ENCODE measurements at regions not wholly inside any gene's neighbourhood (a gene's known extent, or its start where the extent isn't known, plus 50 kb on each side); places are given as distances from the start of the nearest gene placed in this dataset.

DNA sequence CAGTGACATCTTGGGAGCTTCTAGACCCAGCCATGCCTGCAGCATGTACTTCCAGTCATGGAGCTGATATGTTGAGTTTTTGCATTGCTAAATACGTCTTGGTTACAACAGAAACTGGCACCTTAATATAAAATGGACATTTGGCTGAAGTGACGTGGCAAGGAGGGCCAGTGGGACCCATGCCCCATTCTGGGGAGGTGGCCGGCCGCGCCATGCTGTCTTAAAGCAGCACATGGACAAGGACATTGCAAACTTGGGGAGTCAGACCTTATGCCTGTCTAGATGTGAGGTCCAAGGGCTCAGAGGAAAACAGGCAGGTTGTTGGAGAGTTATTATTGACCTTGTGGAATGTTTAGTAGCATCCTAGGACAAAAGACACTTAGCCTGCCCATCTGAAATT, 588.0 kb upstream of the CDH4 start:
- Histone ChIP-seq H3K36me3 (ENCODE audit: control insufficient read depth, insufficient read depth, low read length) (no peaks in the 10 kb centered on the region), H3K4me3 (ENCODE audit: insufficient read depth, low read depth, low read length, poor library complexity, severe bottlenecking) (no peak overlapping the region), H3K9me3 (ENCODE audit: control insufficient read depth, low read length) (no peaks in the 10 kb centered on the region), H3K4me1 (ENCODE audit: control insufficient read depth, insufficient read depth, low read length, poor library complexity, severe bottlenecking) (no peaks in the 10 kb centered on the region), H3K27ac (ENCODE audit: insufficient read depth, low read length, poor library complexity, severe bottlenecking) (no peak overlapping the region), H3K27me3 (replicated peaks; ENCODE audit: control insufficient read depth, insufficient read depth, low read length, poor library complexity, severe bottlenecking) (no peaks in the 10 kb centered on the region)
- DNase-seq: no peak

DNA sequence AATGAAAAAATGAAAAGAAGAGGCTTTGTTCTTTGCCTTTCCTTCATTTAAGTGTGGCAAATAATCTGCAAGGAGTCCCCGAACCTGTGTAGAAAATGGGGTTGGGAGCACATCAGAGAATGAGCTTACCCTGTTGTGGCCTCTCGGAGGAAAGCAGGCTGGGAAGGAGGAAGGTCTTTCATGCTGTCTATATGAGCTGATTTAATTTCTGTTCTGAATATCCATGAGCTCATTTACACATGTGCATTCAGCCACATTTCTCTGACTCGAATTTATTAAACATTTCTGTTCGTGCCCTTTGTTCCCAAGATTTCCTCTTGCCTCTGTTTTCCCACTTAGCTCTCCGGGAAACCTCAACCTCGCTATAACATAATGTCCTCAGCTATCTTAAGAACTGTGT, 584.4 kb upstream of the CDH4 start:
- H3K27ac ChIP-seq (ENCODE audit: insufficient read depth, low read length, poor library complexity, severe bottlenecking): no peak overlapping the region
- H3K9me3 ChIP-seq (ENCODE audit: control insufficient read depth, low read length): no peaks in the 10 kb centered on the region
- H3K4me3 ChIP-seq (ENCODE audit: insufficient read depth, low read depth, low read length, poor library complexity, severe bottlenecking): no peak overlapping the region
- no peaks in the 10 kb centered on the region for H3K27me3 ChIP-seq (replicated peaks; ENCODE audit: control insufficient read depth, insufficient read depth, low read length, poor library complexity, severe bottlenecking)
- H3K4me1 ChIP-seq (ENCODE audit: control insufficient read depth, insufficient read depth, low read length, poor library complexity, severe bottlenecking): no peaks in the 10 kb centered on the region
- no peak for DNase-seq
- H3K36me3 ChIP-seq (ENCODE audit: control insufficient read depth, insufficient read depth, low read length): no peaks in the 10 kb centered on the region

DNA sequence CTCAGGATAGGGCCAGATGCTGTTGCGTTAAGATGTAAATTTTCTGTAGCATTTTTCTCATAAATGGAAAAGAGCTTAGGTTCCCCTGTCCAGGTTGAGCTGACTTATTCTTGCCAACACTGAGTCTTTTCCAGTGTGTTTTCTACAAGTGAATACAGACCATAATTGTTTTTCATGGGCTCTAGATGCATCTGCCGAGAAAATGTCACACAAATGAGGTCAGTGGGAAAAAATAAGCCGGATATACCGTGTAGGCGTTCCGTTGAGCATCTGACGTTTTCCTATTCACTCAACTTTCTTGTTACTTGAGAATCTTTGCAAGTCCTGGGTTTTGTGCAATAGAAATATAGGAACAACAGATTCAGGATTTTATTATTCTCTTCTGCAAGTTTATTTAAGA, 582.9 kb upstream of the CDH4 start:
- Histone ChIP-seq H3K9me3 (ENCODE audit: control insufficient read depth, low read length) (no peaks in the 10 kb centered on the region), H3K4me1 (ENCODE audit: control insufficient read depth, insufficient read depth, low read length, poor library complexity, severe bottlenecking) (no peaks in the 10 kb centered on the region), H3K4me3 (ENCODE audit: insufficient read depth, low read depth, low read length, poor library complexity, severe bottlenecking) (no peak overlapping the region), H3K36me3 (ENCODE audit: control insufficient read depth, insufficient read depth, low read length) (no peaks in the 10 kb centered on the region), H3K27me3 (replicated peaks; ENCODE audit: control insufficient read depth, insufficient read depth, low read length, poor library complexity, severe bottlenecking) (no peaks in the 10 kb centered on the region), H3K27ac (ENCODE audit: insufficient read depth, low read length, poor library complexity, severe bottlenecking) (no peak overlapping the region)
- no peak for DNase-seq

DNA sequence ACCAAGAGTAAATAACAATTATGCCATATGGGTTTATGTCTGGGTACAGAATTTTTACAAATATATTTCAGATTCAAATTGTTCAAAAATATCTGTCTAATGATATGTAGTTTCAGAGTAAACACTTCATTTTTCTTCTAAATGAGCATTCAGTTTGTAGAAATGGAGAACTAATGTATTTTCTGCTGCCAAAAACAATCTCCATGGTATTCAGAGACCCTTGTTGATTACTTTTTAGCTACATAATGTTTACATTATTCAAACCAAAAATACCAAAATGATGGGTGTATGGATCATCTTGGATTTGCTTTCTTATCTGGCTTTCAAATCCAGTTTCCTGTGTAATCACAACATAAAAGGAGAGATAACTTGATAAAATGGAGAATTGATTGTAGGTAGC, 576.0 kb upstream of the CDH4 start:
- Histone ChIP-seq H3K9me3 (ENCODE audit: control insufficient read depth, low read length) (no peaks in the 10 kb centered on the region), H3K36me3 (ENCODE audit: control insufficient read depth, insufficient read depth, low read length) (no peaks in the 10 kb centered on the region), H3K4me3 (ENCODE audit: insufficient read depth, low read depth, low read length, poor library complexity, severe bottlenecking) (no peak overlapping the region), H3K27me3 (replicated peaks; ENCODE audit: control insufficient read depth, insufficient read depth, low read length, poor library complexity, severe bottlenecking) (no peaks in the 10 kb centered on the region), H3K4me1 (ENCODE audit: control insufficient read depth, insufficient read depth, low read length, poor library complexity, severe bottlenecking) (no peaks in the 10 kb centered on the region), H3K27ac (ENCODE audit: insufficient read depth, low read length, poor library complexity, severe bottlenecking) (no peak overlapping the region)
- no peak for DNase-seq

DNA sequence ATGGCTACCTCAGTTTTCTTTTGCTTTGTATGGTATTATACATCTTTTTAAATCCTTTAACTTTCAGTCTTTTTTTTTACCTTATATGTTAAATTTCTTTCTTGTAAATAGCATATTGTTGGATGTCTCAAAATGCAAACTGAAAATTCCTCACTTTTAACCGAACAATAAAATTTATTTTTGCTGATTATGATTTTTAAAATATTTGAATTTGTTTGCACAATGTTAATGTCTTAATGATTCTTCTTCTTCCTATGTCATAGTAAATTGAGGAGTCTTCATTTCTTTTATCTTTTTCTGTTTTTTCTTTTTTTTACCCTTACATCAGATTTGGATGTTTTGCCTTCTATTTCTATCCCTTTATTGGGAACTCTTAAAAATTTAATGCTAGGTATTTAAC, 574.2 kb upstream of the CDH4 start:
- no peak for DNase-seq
- H3K27me3 ChIP-seq (replicated peaks; ENCODE audit: control insufficient read depth, insufficient read depth, low read length, poor library complexity, severe bottlenecking): no peaks in the 10 kb centered on the region
- no peaks in the 10 kb centered on the region for H3K9me3 ChIP-seq (ENCODE audit: control insufficient read depth, low read length)
- H3K27ac ChIP-seq (ENCODE audit: insufficient read depth, low read length, poor library complexity, severe bottlenecking): no peak overlapping the region
- no peaks in the 10 kb centered on the region for H3K4me1 ChIP-seq (ENCODE audit: control insufficient read depth, insufficient read depth, low read length, poor library complexity, severe bottlenecking)
- no peaks in the 10 kb centered on the region for H3K36me3 ChIP-seq (ENCODE audit: control insufficient read depth, insufficient read depth, low read length)
- H3K4me3 ChIP-seq (ENCODE audit: insufficient read depth, low read depth, low read length, poor library complexity, severe bottlenecking): no peak overlapping the region

DNA sequence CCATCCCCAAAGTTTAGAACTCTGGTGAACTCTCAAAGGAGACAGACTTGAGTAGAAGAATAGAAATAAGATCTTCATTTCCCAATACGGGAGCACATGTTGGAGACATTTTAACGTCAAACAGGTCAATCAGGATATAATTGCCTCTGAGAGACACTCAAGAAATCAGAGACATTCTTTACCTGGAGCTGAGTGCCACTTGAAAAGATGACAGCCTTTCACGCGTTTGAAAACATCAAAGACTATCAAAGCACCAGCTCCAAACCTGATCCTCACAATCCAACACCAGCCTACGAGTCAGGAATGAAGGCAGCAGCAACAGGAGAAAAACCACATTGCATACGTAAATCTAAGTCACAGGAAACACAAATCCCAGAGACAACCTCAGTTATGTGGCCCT, 571.5 kb upstream of the CDH4 start:
- Histone ChIP-seq H3K4me3 (ENCODE audit: insufficient read depth, low read depth, low read length, poor library complexity, severe bottlenecking) (no peak overlapping the region), H3K4me1 (ENCODE audit: control insufficient read depth, insufficient read depth, low read length, poor library complexity, severe bottlenecking) (no peaks in the 10 kb centered on the region), H3K36me3 (ENCODE audit: control insufficient read depth, insufficient read depth, low read length) (no peaks in the 10 kb centered on the region), H3K9me3 (ENCODE audit: control insufficient read depth, low read length) (no peaks in the 10 kb centered on the region), H3K27me3 (replicated peaks; ENCODE audit: control insufficient read depth, insufficient read depth, low read length, poor library complexity, severe bottlenecking) (no peaks in the 10 kb centered on the region), H3K27ac (ENCODE audit: insufficient read depth, low read length, poor library complexity, severe bottlenecking) (no peak overlapping the region)
- no peak for DNase-seq

DNA sequence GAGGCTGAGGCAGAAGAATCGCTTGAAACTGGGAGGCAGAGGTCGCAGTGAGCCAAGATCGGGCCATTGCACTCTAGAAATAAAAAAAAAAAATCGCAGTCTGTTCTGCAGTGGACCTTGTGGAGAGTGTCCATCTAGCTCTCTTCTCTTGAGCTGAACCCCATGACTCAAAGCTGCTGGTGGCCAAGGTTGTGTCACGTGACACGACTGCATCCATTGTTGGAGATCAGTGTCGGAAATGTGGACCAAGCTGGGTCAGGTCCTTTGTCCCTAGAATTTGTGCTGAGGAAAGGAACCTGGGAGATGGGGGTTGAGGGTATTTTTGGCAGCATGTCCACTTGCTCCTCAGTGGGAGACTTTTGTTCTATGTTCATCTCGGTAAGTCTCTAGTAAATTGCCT, 564.8 kb upstream of the CDH4 start:
- Histone ChIP-seq H3K9me3 (ENCODE audit: control insufficient read depth, low read length) (no peaks in the 10 kb centered on the region), H3K27ac (ENCODE audit: insufficient read depth, low read length, poor library complexity, severe bottlenecking) (no peak overlapping the region), H3K4me1 (ENCODE audit: control insufficient read depth, insufficient read depth, low read length, poor library complexity, severe bottlenecking) (no peaks in the 10 kb centered on the region), H3K36me3 (ENCODE audit: control insufficient read depth, insufficient read depth, low read length) (no peaks in the 10 kb centered on the region), H3K27me3 (replicated peaks; ENCODE audit: control insufficient read depth, insufficient read depth, low read length, poor library complexity, severe bottlenecking) (peaks cover 3% of the 10 kb centered on the region), H3K4me3 (ENCODE audit: insufficient read depth, low read depth, low read length, poor library complexity, severe bottlenecking) (no peak overlapping the region)
- no peak for DNase-seq

DNA sequence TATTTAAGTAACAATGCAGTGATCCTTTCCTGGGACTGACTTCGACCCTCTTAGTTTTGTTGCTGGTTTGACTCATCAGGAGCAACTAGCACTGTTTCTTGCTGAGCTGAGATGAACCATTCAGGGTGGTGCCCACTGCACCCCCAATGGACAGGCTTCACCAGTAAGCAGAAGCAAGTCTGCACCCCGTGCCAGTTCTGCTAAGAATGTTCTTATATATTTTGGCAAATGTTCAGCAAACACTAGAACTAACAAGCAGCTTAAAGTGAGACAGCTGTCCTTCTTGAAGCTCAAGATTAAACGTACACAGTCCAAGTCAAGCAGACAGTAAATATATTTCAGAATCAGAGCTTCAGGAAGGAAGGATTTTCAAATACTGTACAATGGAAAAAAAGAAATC, 561.3 kb upstream of the CDH4 start:
- DNase-seq: no peak
- Histone ChIP-seq H3K4me1 (ENCODE audit: control insufficient read depth, insufficient read depth, low read length, poor library complexity, severe bottlenecking) (no peaks in the 10 kb centered on the region), H3K27ac (ENCODE audit: insufficient read depth, low read length, poor library complexity, severe bottlenecking) (no peak overlapping the region), H3K27me3 (replicated peaks; ENCODE audit: control insufficient read depth, insufficient read depth, low read length, poor library complexity, severe bottlenecking) (peaks cover 3% of the 10 kb centered on the region), H3K9me3 (ENCODE audit: control insufficient read depth, low read length) (no peaks in the 10 kb centered on the region), H3K36me3 (ENCODE audit: control insufficient read depth, insufficient read depth, low read length) (no peaks in the 10 kb centered on the region), H3K4me3 (ENCODE audit: insufficient read depth, low read depth, low read length, poor library complexity, severe bottlenecking) (no peak overlapping the region)

DNA sequence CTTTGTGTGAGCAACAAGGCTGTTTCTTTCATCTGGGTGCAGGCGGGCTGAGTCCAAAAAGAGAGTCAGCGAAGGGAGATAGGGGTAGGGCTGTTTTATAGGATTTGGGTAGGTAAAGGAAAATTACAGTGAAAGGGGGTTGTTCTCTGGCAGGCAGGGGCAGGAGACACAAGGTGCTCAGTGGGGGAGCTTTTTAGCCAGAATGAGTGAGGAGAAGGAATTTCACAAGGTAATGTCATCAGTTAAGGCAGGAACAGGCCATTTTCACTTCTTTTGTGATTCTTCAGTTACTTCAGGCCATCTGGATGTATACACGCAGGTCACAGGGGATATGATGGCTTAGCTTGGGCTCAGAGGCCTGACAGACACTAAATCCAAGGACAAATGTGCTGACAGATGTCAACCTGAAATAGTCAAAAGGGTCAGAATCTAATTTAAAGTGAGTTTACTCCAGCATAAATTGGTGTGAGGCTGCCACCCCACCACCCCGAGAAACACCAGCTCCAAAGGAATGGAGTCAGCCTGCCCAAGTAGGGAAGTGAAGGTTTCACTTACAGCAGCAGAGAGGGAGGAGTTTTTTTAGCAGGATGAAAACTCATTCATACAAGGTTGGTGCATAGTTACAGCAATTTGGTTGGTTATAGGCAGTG, 560.0 kb upstream of the CDH4 start:
- no peaks in the 10 kb centered on the region for H3K4me1 ChIP-seq (ENCODE audit: control insufficient read depth, insufficient read depth, low read length, poor library complexity, severe bottlenecking)
- H3K9me3 ChIP-seq (ENCODE audit: control insufficient read depth, low read length): no peaks in the 10 kb centered on the region
- peaks cover 3% of the 10 kb centered on the region for H3K27me3 ChIP-seq (replicated peaks; ENCODE audit: control insufficient read depth, insufficient read depth, low read length, poor library complexity, severe bottlenecking)
- DNase-seq: no peak
- no peak overlapping the region for H3K27ac ChIP-seq (ENCODE audit: insufficient read depth, low read length, poor library complexity, severe bottlenecking)
- H3K36me3 ChIP-seq (ENCODE audit: control insufficient read depth, insufficient read depth, low read length): no peaks in the 10 kb centered on the region
- H3K4me3 ChIP-seq (ENCODE audit: insufficient read depth, low read depth, low read length, poor library complexity, severe bottlenecking): no peak overlapping the region

DNA sequence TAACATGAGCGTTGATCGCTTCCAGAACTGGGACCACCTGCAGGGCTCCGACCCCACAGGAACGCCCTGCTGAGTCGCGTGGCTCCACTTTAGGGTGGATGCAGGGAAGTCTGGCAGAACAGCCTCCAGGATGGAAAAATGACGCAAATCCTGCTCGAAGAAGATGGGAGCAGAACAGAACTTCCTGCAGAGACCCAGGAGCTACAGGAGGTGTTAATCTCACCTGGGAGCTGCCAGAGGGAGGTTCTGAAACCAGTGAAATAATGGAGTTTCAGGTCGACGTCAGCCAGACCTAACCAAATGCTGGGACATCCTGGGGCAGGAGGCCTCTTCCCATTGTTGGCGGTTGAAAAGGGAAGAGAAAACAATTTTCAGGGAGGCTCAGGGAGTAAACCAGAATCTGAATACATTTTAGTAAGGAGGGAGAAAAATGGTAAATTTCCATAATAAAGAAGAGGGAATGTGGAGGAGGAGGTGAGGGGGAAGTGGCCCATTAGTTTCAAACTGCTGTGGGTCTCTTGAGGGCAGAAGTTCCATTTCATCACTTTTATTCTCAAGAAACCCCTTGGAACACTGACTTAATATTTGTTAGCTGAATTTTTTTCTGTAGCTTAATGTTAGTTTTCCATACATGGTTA, 558.4 kb upstream of the CDH4 start:
- Histone ChIP-seq H3K4me1 (ENCODE audit: control insufficient read depth, insufficient read depth, low read length, poor library complexity, severe bottlenecking) (no peaks in the 10 kb centered on the region), H3K36me3 (ENCODE audit: control insufficient read depth, insufficient read depth, low read length) (no peaks in the 10 kb centered on the region), H3K27me3 (replicated peaks; ENCODE audit: control insufficient read depth, insufficient read depth, low read length, poor library complexity, severe bottlenecking) (peaks cover 3% of the 10 kb centered on the region), H3K4me3 (ENCODE audit: insufficient read depth, low read depth, low read length, poor library complexity, severe bottlenecking) (no peak overlapping the region), H3K27ac (ENCODE audit: insufficient read depth, low read length, poor library complexity, severe bottlenecking) (no peak overlapping the region), H3K9me3 (ENCODE audit: control insufficient read depth, low read length) (no peaks in the 10 kb centered on the region)
- DNase-seq: no peak

All from effector memory CD4-positive, alpha-beta T cell (primary cell).